Left ventricle myocardium inferior (tissue), 1 donor: ENCODE measurements at regions not wholly inside any gene's neighbourhood (a gene's known extent, or its start where the extent isn't known, plus 50 kb on each side); places are given as distances from the start of the nearest gene placed in this dataset.
"Not testable (repeated sequence)": the region's sequence is repeated elsewhere in the genome, so short reads cannot be mapped to it uniquely, and the experiment has no call there.

Experiments used
- DNase-seq: peaks from one replicate; pipeline ENCODE4 v3.0.0-alpha.2; 2020
- H3K27ac ChIP-seq: fragments of 200-600 bp; replicated peaks from 2 replicates; pipeline ENCODE4 v1.8.0; 2021
- H3K27me3 ChIP-seq: fragments of 200-600 bp; 2 replicates; pipeline ENCODE4 v1.8.0; 2021; ENCODE audit warnings: low read depth
- H3K36me3 ChIP-seq: fragments of 200-600 bp; 2 replicates; pipeline ENCODE4 v1.8.0; 2021
- H3K4me1 ChIP-seq: fragments of 200-600 bp; 2 replicates; pipeline ENCODE4 v1.8.0; 2021
- H3K4me3 ChIP-seq: fragments of 200-600 bp; 2 replicates; pipeline ENCODE4 v1.8.0; 2021; ENCODE audit warnings: mild to moderate bottlenecking, moderate library complexity
- H3K9me3 ChIP-seq: fragments of 200-600 bp; replicated peaks from 2 replicates; pipeline ENCODE4 v1.8.0; 2021
- CTCF ChIP-seq: fragments of 200-600 bp; IDR thresholded peaks from 2 replicates; pipeline ENCODE4 v1.8.0; 2021; ENCODE audit warnings: antibody characterized with exemption, mild to moderate bottlenecking, borderline replicate concordance
- intact Hi-C: fragments of 100-400 bp; cut with micrococcal nuclease; formaldehyde crosslinking; loops from one replicate; pipeline ENCODE4 v1.11.0; 2022
- donor health status: DM: no; HTN: yes; CAD: no; lungs with severe emphysema.

- H3K27me3 ChIP-seq: no peaks in the 10 kb centered on the region
- H3K9me3 ChIP-seq: no peaks in the 10 kb centered on the region
- intact Hi-C loops: no loop called here
- no peak for DNase-seq
- no peak overlapping the region for H3K4me3 ChIP-seq
- TF ChIP-seq CTCF: no peak
- H3K36me3 ChIP-seq: no peaks in the 10 kb centered on the region
- no peak overlapping the region for H3K27ac ChIP-seq
- H3K4me1 ChIP-seq: no peaks in the 10 kb centered on the region
Measured at GRCh38 chr7:53131697-53132096, 96.3 kb downstream of the POM121L12 start.

GRCh38 chr7:53151496-53151895, 116.1 kb downstream of the POM121L12 start:
- TF ChIP-seq CTCF: no peak
- no peak overlapping the region for H3K27ac ChIP-seq
- H3K4me3 ChIP-seq: no peak overlapping the region
- DNase-seq: no peak
- no peaks in the 10 kb centered on the region for H3K9me3 ChIP-seq
- H3K36me3 ChIP-seq: no peaks in the 10 kb centered on the region
- intact Hi-C loops: no loop called here
- H3K4me1 ChIP-seq: no peaks in the 10 kb centered on the region
- no peaks in the 10 kb centered on the region for H3K27me3 ChIP-seq

GRCh38 chr7:53187184-53187583, 151.8 kb downstream of the POM121L12 start:
- intact Hi-C loops, H3K4me1 ChIP-seq: not testable (repeated sequence)

GRCh38 chr7:53191191-53191695, 155.8 kb downstream of the POM121L12 start:
- no peaks in the 10 kb centered on the region for H3K4me1 ChIP-seq
- H3K36me3 ChIP-seq: no peaks in the 10 kb centered on the region
- intact Hi-C loops: no loop called here
- no peak overlapping the region for H3K27ac ChIP-seq
- TF ChIP-seq CTCF: no peak
- no peak overlapping the region for H3K4me3 ChIP-seq
- peaks cover 10% of the 10 kb centered on the region for H3K9me3 ChIP-seq
- DNase-seq: no peak
- H3K27me3 ChIP-seq: no peaks in the 10 kb centered on the region

More at GRCh38 chr7:53187184-53187583, 151.8 kb downstream of the POM121L12 start:
- H3K36me3 ChIP-seq, H3K4me3 ChIP-seq, H3K27me3 ChIP-seq, H3K27ac ChIP-seq, DNase-seq: not testable (repeated sequence)
- H3K9me3 ChIP-seq: peaks cover 10% of the 10 kb centered on the region

GRCh38 chr7:53191836-53192443, 156.5 kb downstream of the POM121L12 start:
- DNase-seq: no peak
- H3K27me3 ChIP-seq: no peaks in the 10 kb centered on the region
- TF ChIP-seq CTCF: no peak
- intact Hi-C loops: no loop called here
- no peak overlapping the region for H3K27ac ChIP-seq
- H3K36me3 ChIP-seq: no peaks in the 10 kb centered on the region
- H3K4me3 ChIP-seq: no peak overlapping the region
- peaks cover 10% of the 10 kb centered on the region for H3K9me3 ChIP-seq
- H3K4me1 ChIP-seq: no peaks in the 10 kb centered on the region

- no peak overlapping the region for H3K4me3 ChIP-seq
- H3K27me3 ChIP-seq: no peaks in the 10 kb centered on the region
- intact Hi-C loops: no loop called here
- H3K4me1 ChIP-seq: no peaks in the 10 kb centered on the region
- H3K9me3 ChIP-seq: peaks cover 39% of the 10 kb centered on the region
- no peak for DNase-seq
- no peak overlapping the region for H3K27ac ChIP-seq
- no peaks in the 10 kb centered on the region for H3K36me3 ChIP-seq
- TF ChIP-seq CTCF: no peak
Measured at GRCh38 chr7:53205006-53205405, 169.6 kb downstream of the POM121L12 start.
